ENCODE measurements at regions not wholly inside any gene's neighbourhood (a gene's known extent, or its start where the extent isn't known, plus 50 kb on each side); places are given as distances from the start of the nearest gene placed in this dataset.

DNA sequence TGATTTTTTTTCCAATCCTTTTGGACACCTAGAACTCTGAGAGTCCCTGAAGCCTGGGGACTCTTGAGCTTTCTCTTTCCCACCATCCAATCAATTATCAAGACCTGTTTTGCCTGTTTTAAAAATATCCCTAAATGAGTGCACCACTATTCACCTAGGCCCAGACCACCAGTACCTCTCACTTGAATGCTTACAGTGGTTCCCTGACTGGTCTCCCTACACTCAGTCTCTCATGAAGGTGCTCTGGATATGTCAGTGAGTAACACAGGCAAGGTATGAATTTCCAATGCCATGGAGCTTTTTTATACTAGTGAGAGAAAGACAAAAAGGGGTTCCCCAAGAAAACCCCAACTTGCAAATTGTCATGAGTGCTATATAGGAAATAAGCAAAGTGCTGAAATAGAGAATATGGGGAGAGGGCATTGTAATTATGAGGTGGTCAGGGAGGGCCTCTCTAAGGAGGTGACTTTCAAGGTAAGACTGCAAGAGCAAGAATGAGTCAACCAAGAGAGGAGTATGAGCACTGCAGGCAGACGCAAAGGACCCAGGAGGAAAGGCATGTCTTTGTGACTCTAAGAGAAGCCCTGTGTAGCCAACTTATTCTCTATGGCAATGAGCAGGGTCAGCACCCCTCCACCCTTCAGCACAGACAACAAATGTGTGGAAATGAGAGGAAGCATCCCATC, 85.3 kb upstream of the MBIP start:
- no peak overlapping the region for H3K4me3 Mint-ChIP-seq
- DNase-seq, result no peak
- no peaks in the 10 kb centered on the region for H3K4me1 ChIP-seq (ENCODE audit: insufficient read depth, low read length)
- CTCF ChIA-PET, result no interaction called here
- H3K9me3 ChIP-seq (ENCODE audit: low read length), result no peaks in the 10 kb centered on the region
- no peak overlapping the region for H3K4me3 ChIP-seq (ENCODE audit: low read length)
- no peak overlapping the region for H3K27ac ChIP-seq (ENCODE audit: low read depth, low read length)
- H3K27ac Mint-ChIP-seq, result no peak overlapping the region
- H3K36me3 ChIP-seq (ENCODE audit: insufficient read depth, low read length), result no peaks in the 10 kb centered on the region
- no peaks in the 10 kb centered on the region for H3K4me1 Mint-ChIP-seq
- POLR2A ChIA-PET, result no interaction called here
- H3K27me3 Mint-ChIP-seq, result peaks cover 3 to 18% of the 10 kb centered on the region in 2 donors
- no peaks in the 10 kb centered on the region for H3K36me3 Mint-ChIP-seq
- H3K9me3 Mint-ChIP-seq, result peaks cover 0 to 5% (median 0%) of the 10 kb centered on the region in 5 donors
- H3K27me3 ChIP-seq (ENCODE audit: insufficient read depth, low read length, poor library complexity, severe bottlenecking), result no peaks in the 10 kb centered on the region

DNA sequence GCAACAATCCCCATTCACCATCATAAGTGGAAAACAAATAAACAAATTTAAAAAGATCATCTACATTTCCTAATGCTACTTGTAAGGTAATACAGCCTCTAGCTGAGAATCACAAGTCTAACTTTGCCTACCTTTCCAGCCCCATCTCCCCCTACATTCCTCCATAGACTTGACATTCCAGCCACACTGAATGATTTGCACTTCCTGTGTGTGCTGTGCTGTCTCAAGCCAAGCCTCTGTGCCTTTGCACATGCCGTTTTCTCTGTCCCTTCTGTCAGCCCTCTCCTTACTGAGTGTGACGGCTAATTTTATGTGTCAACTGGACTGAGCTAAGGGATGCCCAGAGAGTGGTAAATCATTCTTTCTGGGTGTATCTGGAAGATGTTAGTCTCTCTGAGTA, 82.4 kb upstream of the MBIP start:
- Mint-ChIP-seq H3K36me3 (no peaks in the 10 kb centered on the region), H3K4me3 (no peak overlapping the region), H3K27me3 (peaks cover 7 to 22% of the 10 kb centered on the region in 2 donors), H3K27ac (no peak overlapping the region), H3K9me3 (peaks cover 0 to 4% (median 0%) of the 10 kb centered on the region in 5 donors), H3K4me1 (no peaks in the 10 kb centered on the region)
- H3K27me3 ChIP-seq (ENCODE audit: insufficient read depth, low read length, poor library complexity, severe bottlenecking), result no peaks in the 10 kb centered on the region
- H3K9me3 ChIP-seq (ENCODE audit: low read length), result no peaks in the 10 kb centered on the region
- ChIA-PET CTCF (no interaction called here), POLR2A (no interaction called here)
- no peak for DNase-seq
- no peaks in the 10 kb centered on the region for H3K36me3 ChIP-seq (ENCODE audit: insufficient read depth, low read length)
- H3K27ac ChIP-seq (ENCODE audit: low read depth, low read length), result no peak overlapping the region
- no peak overlapping the region for H3K4me3 ChIP-seq (ENCODE audit: low read length)
- H3K4me1 ChIP-seq (ENCODE audit: insufficient read depth, low read length), result no peaks in the 10 kb centered on the region

DNA sequence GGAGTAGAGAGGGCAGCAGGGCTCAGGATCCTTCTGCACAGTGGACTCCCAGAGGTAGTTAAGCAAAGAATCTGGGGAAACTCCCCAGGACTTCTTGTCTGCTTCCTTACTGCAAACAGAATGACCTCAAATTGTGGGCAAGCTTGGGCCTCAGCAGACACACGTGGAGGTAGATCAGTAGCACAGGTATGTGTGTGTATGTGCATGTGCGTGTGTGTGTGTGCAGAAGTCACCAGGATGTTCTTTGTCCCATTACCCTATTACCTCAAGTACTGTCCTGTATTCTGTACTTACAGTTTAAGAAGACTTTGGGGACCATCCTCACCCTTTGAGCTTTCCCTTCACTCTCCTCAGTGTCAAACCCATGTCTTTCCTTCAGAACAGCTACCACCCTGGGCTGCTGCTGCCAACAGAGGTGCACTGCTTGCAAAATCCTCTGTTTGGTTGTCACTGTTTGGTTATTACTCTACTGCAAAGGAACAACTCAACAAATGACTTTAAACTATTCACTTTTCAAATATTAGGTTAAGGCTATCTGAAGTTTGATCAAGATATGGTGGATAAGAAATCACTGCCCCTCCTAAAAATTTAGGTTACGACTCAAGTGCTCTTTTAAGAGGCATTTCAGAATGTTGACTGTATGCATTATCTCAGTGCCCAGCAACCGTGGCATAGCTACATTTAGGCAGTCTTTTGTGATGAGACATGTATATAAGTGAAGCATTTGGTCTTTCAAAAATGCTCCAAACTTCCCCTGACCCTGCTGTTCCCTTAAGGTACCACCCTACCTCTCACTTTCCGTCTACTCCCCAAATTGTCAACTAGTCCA, 78.2 kb upstream of the MBIP start:
- Mint-ChIP-seq H3K36me3 (no peaks in the 10 kb centered on the region), H3K27me3 (peaks cover 4 to 8% of the 10 kb centered on the region in 2 donors), H3K4me3 (no peak overlapping the region), H3K4me1 (no peaks in the 10 kb centered on the region), H3K27ac (no peak overlapping the region), H3K9me3 (peaks cover 0 to 4% (median 0%) of the 10 kb centered on the region in 5 donors)
- ChIA-PET CTCF (no interaction called here), POLR2A (no interaction called here)
- no peaks in the 10 kb centered on the region for H3K9me3 ChIP-seq (ENCODE audit: low read length)
- no peak for DNase-seq
- no peak overlapping the region for H3K4me3 ChIP-seq (ENCODE audit: low read length)
- H3K4me1 ChIP-seq (ENCODE audit: insufficient read depth, low read length), result no peaks in the 10 kb centered on the region
- no peaks in the 10 kb centered on the region for H3K27me3 ChIP-seq (ENCODE audit: insufficient read depth, low read length, poor library complexity, severe bottlenecking)
- H3K36me3 ChIP-seq (ENCODE audit: insufficient read depth, low read length), result no peaks in the 10 kb centered on the region
- H3K27ac ChIP-seq (ENCODE audit: low read depth, low read length), result no peak overlapping the region

DNA sequence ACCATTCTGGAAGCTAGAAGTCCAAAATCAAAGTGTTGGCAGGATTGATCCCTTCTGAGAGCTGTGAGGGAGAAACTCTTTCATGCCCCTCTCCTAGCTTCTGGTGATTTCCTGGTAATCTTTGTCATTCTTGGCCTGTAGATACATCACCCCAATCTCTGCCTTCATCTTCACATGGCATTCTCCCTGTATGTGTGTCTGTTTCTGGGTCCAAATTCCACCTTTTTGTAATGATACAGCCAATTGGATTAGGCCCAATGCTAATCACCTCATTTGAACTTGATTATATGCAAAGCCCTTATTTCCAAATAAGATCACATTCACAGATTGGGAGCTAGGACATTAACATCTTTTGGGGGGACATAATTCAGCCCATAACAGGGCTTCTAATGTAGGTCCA, 76.9 kb upstream of the MBIP start:
- no peaks in the 10 kb centered on the region for H3K9me3 ChIP-seq (ENCODE audit: low read length)
- POLR2A ChIA-PET, result no interaction called here
- no peaks in the 10 kb centered on the region for H3K36me3 Mint-ChIP-seq
- H3K27ac ChIP-seq (ENCODE audit: low read depth, low read length), result no peak overlapping the region
- DNase-seq, result no peak
- H3K27me3 Mint-ChIP-seq, result peaks cover 9 to 11% of the 10 kb centered on the region in 2 donors
- H3K27me3 ChIP-seq (ENCODE audit: insufficient read depth, low read length, poor library complexity, severe bottlenecking), result no peaks in the 10 kb centered on the region
- CTCF ChIA-PET, result no interaction called here
- no peak overlapping the region for H3K4me3 Mint-ChIP-seq
- no peaks in the 10 kb centered on the region for H3K4me1 Mint-ChIP-seq
- no peaks in the 10 kb centered on the region for H3K4me1 ChIP-seq (ENCODE audit: insufficient read depth, low read length)
- H3K36me3 ChIP-seq (ENCODE audit: insufficient read depth, low read length), result no peaks in the 10 kb centered on the region
- peaks cover 0 to 4% (median 0%) of the 10 kb centered on the region in 5 donors for H3K9me3 Mint-ChIP-seq
- H3K27ac Mint-ChIP-seq, result no peak overlapping the region
- no peak overlapping the region for H3K4me3 ChIP-seq (ENCODE audit: low read length)

DNA sequence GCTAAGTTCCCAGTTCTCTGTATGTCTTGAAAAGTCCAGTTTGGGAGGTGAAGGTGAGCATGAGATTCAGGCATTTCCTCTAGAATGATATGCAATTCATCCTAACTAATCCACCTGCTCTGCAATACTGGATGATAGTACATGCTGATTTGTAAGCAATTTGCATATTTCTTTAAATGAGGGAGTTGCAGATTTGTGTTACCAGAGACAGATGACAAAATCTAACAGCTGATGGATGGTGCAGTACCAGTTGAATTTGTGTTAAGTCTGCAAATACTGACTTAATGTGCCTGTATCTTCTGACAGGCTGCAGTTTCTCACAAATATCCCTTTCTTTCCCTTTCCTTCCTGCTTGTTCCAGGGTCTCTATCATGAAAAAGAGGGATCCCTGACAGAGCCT, 76.4 kb upstream of the MBIP start:
- ChIA-PET POLR2A (no interaction called here), CTCF (no interaction called here)
- H3K9me3 ChIP-seq (ENCODE audit: low read length), result no peaks in the 10 kb centered on the region
- Mint-ChIP-seq H3K4me3 (no peak overlapping the region), H3K27me3 (peaks cover 10 to 16% of the 10 kb centered on the region in 2 donors), H3K4me1 (no peaks in the 10 kb centered on the region), H3K27ac (no peak overlapping the region), H3K9me3 (peaks cover 0 to 4% (median 0%) of the 10 kb centered on the region in 5 donors), H3K36me3 (no peaks in the 10 kb centered on the region)
- H3K27ac ChIP-seq (ENCODE audit: low read depth, low read length), result no peak overlapping the region
- no peaks in the 10 kb centered on the region for H3K36me3 ChIP-seq (ENCODE audit: insufficient read depth, low read length)
- no peak for DNase-seq
- H3K4me1 ChIP-seq (ENCODE audit: insufficient read depth, low read length), result no peaks in the 10 kb centered on the region
- no peak overlapping the region for H3K4me3 ChIP-seq (ENCODE audit: low read length)
- H3K27me3 ChIP-seq (ENCODE audit: insufficient read depth, low read length, poor library complexity, severe bottlenecking), result no peaks in the 10 kb centered on the region

DNA sequence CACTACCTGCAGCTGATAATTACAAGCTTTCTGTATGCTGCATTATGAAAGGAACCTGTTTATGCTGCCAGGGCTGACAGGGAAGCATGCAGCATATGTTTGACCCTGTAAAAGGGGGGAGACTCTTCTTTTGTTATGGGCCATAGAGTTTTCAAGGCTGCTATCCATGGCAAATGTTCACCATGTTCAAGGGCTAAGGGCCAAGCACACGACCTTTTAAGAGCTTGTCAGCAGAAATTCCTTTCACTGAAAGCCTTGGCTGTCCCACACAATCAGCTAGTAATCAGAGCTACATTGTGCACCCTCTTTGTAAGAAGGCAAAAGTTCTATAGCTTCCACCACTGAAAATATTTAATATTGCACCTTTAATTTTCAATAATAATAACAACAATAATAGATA, 74.2 kb upstream of the MBIP start:
- Mint-ChIP-seq H3K27ac (no peak overlapping the region), H3K36me3 (no peaks in the 10 kb centered on the region)
- CTCF ChIA-PET, result no interaction called here

DNA sequence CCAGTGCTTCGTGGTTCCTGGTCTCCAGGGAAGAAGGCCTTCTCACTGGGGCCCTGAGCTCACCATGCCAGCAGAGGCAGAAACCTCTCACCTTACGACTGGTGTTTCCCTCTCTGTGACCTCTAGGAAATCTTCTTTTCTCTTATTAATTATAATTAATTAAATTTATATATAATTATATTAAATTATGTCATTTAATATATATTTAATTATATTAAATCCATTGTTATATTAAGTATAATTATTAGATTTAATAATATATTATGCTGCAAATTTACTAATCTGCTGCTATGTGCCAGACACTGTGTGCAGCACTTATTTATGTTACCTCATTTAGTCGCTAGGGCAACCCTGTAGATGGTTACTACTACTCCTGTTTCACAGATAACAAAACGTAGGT, 70.3 kb upstream of the MBIP start:
- Histone ChIP-seq H3K4me1 (ENCODE audit: insufficient read depth, low read length) (no peaks in the 10 kb centered on the region), H3K4me3 (ENCODE audit: low read length) (no peak overlapping the region), H3K36me3 (ENCODE audit: insufficient read depth, low read length) (no peaks in the 10 kb centered on the region), H3K27me3 (ENCODE audit: insufficient read depth, low read length, poor library complexity, severe bottlenecking) (no peaks in the 10 kb centered on the region), H3K27ac (ENCODE audit: low read depth, low read length) (no peak overlapping the region), H3K9me3 (ENCODE audit: low read length) (no peaks in the 10 kb centered on the region)
- DNase-seq, result no peak
- ChIA-PET POLR2A (no interaction called here), CTCF (no interaction called here)
- Mint-ChIP-seq H3K4me3 (no peak overlapping the region), H3K27me3 (peaks cover 10 to 30% of the 10 kb centered on the region in 2 donors), H3K4me1 (no peaks in the 10 kb centered on the region), H3K36me3 (no peaks in the 10 kb centered on the region), H3K27ac (no peak overlapping the region), H3K9me3 (no peaks in the 10 kb centered on the region)

More for the DNA sequence above, 74.2 kb upstream of the MBIP start:
- Mint-ChIP-seq H3K27me3 (peaks cover 12 to 22% of the 10 kb centered on the region in 2 donors), H3K9me3 (peaks cover 0 to 3% (median 0%) of the 10 kb centered on the region in 5 donors), H3K4me1 (no peaks in the 10 kb centered on the region), H3K4me3 (no peak overlapping the region)
- Histone ChIP-seq H3K4me1 (ENCODE audit: insufficient read depth, low read length) (no peaks in the 10 kb centered on the region), H3K4me3 (ENCODE audit: low read length) (no peak overlapping the region), H3K27ac (ENCODE audit: low read depth, low read length) (no peak overlapping the region), H3K27me3 (ENCODE audit: insufficient read depth, low read length, poor library complexity, severe bottlenecking) (no peaks in the 10 kb centered on the region), H3K9me3 (ENCODE audit: low read length) (no peaks in the 10 kb centered on the region), H3K36me3 (ENCODE audit: insufficient read depth, low read length) (no peaks in the 10 kb centered on the region)
- POLR2A ChIA-PET, result no interaction called here
- DNase-seq, result no peak

DNA sequence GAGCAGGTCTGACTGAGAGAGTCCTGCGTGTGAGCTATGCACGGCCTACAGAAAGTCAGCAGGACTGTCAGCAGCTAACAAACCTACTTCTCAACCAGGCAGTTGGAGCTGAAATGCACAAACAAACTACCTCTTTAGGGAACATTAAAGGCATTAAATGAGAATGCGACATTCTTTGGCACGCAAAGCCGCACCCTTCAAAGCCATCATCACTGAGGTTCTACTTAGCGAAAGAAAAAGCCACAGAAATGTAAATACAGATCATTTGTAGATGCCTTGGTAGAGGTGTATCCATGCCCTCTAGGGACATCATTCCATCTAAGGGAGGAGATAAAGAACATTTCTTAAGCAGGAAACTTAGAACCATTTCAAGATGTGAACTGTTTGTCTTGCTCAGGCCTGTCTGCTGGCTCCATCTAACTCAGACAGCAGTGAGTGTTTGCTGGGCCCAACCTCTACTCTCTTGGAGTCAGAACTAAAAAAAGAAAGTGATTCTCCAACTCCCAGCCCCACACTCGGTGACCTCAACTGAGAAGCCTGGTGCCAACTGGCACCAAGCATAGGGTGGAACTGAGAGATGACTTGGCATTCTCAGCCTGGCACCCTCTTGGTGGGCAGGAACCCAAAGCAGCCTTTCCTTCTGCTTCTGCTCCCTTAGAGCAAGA, 63.5 kb upstream of the MBIP start:
- no peaks in the 10 kb centered on the region for H3K4me1 ChIP-seq (ENCODE audit: insufficient read depth, low read length)
- ChIA-PET CTCF (no interaction called here), POLR2A (no interaction called here)
- no peak overlapping the region for H3K27ac ChIP-seq (ENCODE audit: low read depth, low read length)
- H3K36me3 ChIP-seq (ENCODE audit: insufficient read depth, low read length), result no peaks in the 10 kb centered on the region
- peaks cover 1 to 8% of the 10 kb centered on the region in 2 donors for H3K27me3 Mint-ChIP-seq
- no peaks in the 10 kb centered on the region for H3K9me3 ChIP-seq (ENCODE audit: low read length)
- no peaks in the 10 kb centered on the region for H3K36me3 Mint-ChIP-seq
- no peak overlapping the region for H3K27ac Mint-ChIP-seq
- H3K9me3 Mint-ChIP-seq, result no peaks in the 10 kb centered on the region
- no peaks in the 10 kb centered on the region for H3K27me3 ChIP-seq (ENCODE audit: insufficient read depth, low read length, poor library complexity, severe bottlenecking)
- H3K4me1 Mint-ChIP-seq, result no peaks in the 10 kb centered on the region
- no peak overlapping the region for H3K4me3 Mint-ChIP-seq
- DNase-seq, result no peak
- H3K4me3 ChIP-seq (ENCODE audit: low read length), result no peak overlapping the region

Data from CD8-positive, alpha-beta memory T cell (primary cell).